ENCODE measurements at regions not wholly inside any gene's neighbourhood (a gene's known extent, or its start where the extent isn't known, plus 50 kb on each side); places are given as distances from the start of the nearest gene placed in this dataset.

DNA sequence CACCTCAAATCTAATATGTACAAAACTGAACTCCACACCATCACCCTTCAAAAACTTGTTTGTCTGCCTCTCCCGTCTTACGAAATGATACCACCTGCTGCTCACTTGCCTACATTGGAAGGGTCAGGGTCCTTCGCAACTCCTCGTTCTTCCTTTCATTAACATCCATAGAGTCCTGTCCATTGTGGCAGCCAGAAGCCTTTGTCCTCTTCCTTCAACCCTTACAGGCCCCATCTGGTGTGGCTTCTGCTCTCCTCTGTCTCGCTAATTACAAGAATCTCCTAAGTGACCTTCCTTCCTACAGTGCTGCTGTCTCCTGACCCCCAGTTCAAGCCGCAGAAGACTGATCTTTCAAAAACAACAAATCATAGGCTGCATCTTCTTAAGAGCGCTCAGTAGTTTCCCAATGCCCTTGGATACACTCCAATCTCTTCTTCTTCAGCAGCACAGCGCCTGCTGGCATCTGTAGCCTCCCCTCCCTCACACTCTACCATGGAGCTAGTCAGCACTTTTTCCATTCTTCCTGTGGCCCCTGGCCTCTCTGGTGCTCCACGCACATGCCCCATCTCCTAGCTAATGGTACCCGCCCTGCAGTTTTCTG lies 382.7 kb downstream of the LIG4 start:
- TF ChIP-seq, protein P1, sequence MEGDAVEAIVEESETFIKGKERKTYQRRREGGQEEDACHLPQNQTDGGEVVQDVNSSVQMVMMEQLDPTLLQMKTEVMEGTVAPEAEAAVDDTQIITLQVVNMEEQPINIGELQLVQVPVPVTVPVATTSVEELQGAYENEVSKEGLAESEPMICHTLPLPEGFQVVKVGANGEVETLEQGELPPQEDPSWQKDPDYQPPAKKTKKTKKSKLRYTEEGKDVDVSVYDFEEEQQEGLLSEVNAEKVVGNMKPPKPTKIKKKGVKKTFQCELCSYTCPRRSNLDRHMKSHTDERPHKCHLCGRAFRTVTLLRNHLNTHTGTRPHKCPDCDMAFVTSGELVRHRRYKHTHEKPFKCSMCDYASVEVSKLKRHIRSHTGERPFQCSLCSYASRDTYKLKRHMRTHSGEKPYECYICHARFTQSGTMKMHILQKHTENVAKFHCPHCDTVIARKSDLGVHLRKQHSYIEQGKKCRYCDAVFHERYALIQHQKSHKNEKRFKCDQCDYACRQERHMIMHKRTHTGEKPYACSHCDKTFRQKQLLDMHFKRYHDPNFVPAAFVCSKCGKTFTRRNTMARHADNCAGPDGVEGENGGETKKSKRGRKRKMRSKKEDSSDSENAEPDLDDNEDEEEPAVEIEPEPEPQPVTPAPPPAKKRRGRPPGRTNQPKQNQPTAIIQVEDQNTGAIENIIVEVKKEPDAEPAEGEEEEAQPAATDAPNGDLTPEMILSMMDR (IDR thresholded peaks at IDR 0.05): no peak
- no peak for DNase-seq (ENCODE audit: low spot score)
- Histone ChIP-seq H3K4me3 (no peak overlapping the region), H3K9me3 (no peaks in the 10 kb centered on the region), H3K27me3 (no peaks in the 10 kb centered on the region), H3K36me3 (no peaks in the 10 kb centered on the region), H3K4me1 (no peaks in the 10 kb centered on the region), H3K27ac (no peak overlapping the region)

DNA sequence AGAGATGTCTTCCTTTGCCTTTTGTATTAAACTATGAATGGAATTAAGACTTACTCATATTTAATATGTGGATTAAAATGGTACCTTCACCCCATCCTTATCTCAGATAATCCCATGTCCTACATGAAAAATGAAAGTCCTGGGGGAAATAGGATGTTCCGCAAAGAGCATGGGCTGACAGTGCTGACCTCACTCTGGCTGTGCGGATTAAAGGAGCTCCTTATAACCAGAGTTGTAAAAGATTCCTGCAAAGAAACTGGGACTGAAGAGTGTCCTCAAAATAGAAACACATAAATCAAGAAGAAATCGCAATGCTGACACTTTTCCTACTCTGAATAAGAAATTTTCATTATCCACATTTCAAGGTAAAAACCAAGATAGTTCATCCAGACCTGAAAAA lies 384.5 kb downstream of the LIG4 start:
- Histone ChIP-seq H3K27me3 (no peaks in the 10 kb centered on the region), H3K36me3 (no peaks in the 10 kb centered on the region), H3K9me3 (no peaks in the 10 kb centered on the region), H3K4me1 (no peaks in the 10 kb centered on the region), H3K4me3 (no peak overlapping the region), H3K27ac (no peak overlapping the region)
- TF ChIP-seq, protein P1 (IDR thresholded peaks at IDR 0.05): no peak
- no peak for DNase-seq (ENCODE audit: low spot score)

GRCh38 chr13:107827840-107828549 lies 387.3 kb downstream of the LIG4 start:
- no peak overlapping the region for H3K27ac ChIP-seq
- no peaks in the 10 kb centered on the region for H3K4me1 ChIP-seq
- no peaks in the 10 kb centered on the region for H3K27me3 ChIP-seq
- H3K36me3 ChIP-seq: no peaks in the 10 kb centered on the region
- no peak for DNase-seq (ENCODE audit: low spot score)
- no peaks in the 10 kb centered on the region for H3K9me3 ChIP-seq
- H3K4me3 ChIP-seq: no peak overlapping the region
- TF ChIP-seq, protein P1 (IDR thresholded peaks at IDR 0.05): no peak

DNA sequence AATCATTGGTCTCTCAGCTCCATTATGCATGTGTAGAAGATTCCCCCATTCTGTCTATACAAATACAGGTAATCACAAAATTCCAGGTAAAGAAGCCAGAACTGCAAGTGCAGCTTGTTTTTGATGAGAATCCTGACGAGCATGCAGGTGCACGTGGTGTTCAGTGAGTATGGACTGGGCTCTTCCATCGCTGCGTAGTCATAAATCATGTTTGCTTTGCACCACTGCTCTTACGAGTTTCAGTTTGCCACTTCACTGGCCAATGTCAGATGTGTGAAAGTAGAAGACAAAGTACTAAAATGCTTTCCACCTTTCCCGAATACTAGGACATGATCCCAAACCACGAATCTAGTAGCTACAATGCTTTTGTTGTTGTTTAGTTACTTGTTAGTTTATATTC lies 390.7 kb downstream of the LIG4 start:
- no peaks in the 10 kb centered on the region for H3K27me3 ChIP-seq
- DNase-seq (ENCODE audit: low spot score): no peak
- H3K9me3 ChIP-seq: no peaks in the 10 kb centered on the region
- no peaks in the 10 kb centered on the region for H3K4me1 ChIP-seq
- H3K4me3 ChIP-seq: no peak overlapping the region
- no peaks in the 10 kb centered on the region for H3K36me3 ChIP-seq
- H3K27ac ChIP-seq: no peak overlapping the region
- TF ChIP-seq, protein P1 (IDR thresholded peaks at IDR 0.05): no peak

DNA sequence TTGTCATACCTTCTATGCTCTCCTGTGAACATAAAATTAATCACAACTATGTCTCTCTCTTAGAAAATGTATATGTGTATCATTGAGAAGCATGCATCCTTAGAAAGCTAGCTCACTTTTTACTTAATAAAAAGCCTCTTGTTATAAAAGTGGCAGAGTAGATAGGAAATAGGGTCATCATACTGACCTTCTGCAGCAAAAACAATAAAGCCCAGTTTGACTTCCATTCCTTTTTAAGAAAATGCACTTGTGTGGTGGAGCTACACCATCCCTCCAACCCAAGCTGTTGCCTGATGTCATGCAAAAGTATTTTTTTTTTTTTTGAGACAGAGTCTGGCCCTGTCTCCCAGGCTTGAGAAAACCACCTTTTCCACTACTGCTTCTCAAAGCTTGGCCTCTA lies 393.3 kb downstream of the LIG4 start:
- TF ChIP-seq, protein P1 (IDR thresholded peaks at IDR 0.05): no peak
- Histone ChIP-seq H3K4me1 (no peaks in the 10 kb centered on the region), H3K9me3 (no peaks in the 10 kb centered on the region), H3K36me3 (no peaks in the 10 kb centered on the region), H3K27me3 (no peaks in the 10 kb centered on the region), H3K27ac (no peak overlapping the region), H3K4me3 (no peak overlapping the region)
- DNase-seq (ENCODE audit: low spot score): no peak

- Histone ChIP-seq H3K4me1 (no peaks in the 10 kb centered on the region), H3K36me3 (no peaks in the 10 kb centered on the region), H3K9me3 (no peaks in the 10 kb centered on the region), H3K4me3 (no peak overlapping the region), H3K27me3 (no peaks in the 10 kb centered on the region), H3K27ac (no peak overlapping the region)
- TF ChIP-seq, protein P1 (IDR thresholded peaks at IDR 0.05): no peak
- no peak for DNase-seq (ENCODE audit: low spot score)
Measured at GRCh38 chr13:107821492-107821891, 393.8 kb downstream of the LIG4 start.
